GM18498 (cell line): ENCODE measurements at regions not wholly inside any gene's neighbourhood (a gene's known extent, or its start where the extent isn't known, plus 50 kb on each side); places are given as distances from the start of the nearest gene placed in this dataset.
A peak's percentile ranks its signal among the peaks of the same experiment; 100 is the strongest.
"Not testable (repeated sequence)": the region's sequence is repeated elsewhere in the genome, so short reads cannot be mapped to it uniquely, and the experiment has no call there.

Experiments
- ATAC-seq: cut with Tn5 transposase; IDR thresholded peaks from one replicate; pipeline ENCODE4 v1.9.1; 2021; ENCODE audit warnings: mild to moderate bottlenecking, moderate library complexity; ENCODE audit not compliant: unreplicated experiment

- ATAC-seq = no peak
These were observed 137.6 kb upstream of the ESX1 start for GRCh38 chrX:104392350-104392749.

- ATAC-seq = no peak
These were observed 137.2 kb upstream of the ESX1 start for GRCh38 chrX:104391906-104392305.

- no peak for ATAC-seq
These were observed 122.2 kb upstream of the ESX1 start for GRCh38 chrX:104376937-104377336.

GRCh38 chrX:104372547-104372946 is 117.8 kb upstream of the ESX1 start:
- no peak for ATAC-seq

- ATAC-seq = no peak
These were observed 115.4 kb upstream of the ESX1 start for GRCh38 chrX:104370089-104370488.

GRCh38 chrX:104360774-104361173 is 106.0 kb upstream of the ESX1 start:
- not testable (repeated sequence) for ATAC-seq

GRCh38 chrX:104359124-104359523 is 104.4 kb upstream of the ESX1 start:
- ATAC-seq = no peak

- ATAC-seq = no peak
These were observed 96.5 kb upstream of the ESX1 start for GRCh38 chrX:104351173-104351769.

- ATAC-seq = no peak
These were observed 93.1 kb upstream of the ESX1 start for GRCh38 chrX:104347860-104348259.

GRCh38 chrX:104343428-104344129 is 88.8 kb upstream of the ESX1 start:
- peak; percentile 68 for ATAC-seq

GRCh38 chrX:104342065-104342464 is 87.3 kb upstream of the ESX1 start:
- ATAC-seq = no peak

- ATAC-seq = no peak
These were observed 81.0 kb upstream of the ESX1 start for GRCh38 chrX:104335756-104336155.

- ATAC-seq = no peak
These were observed 80.2 kb upstream of the ESX1 start for GRCh38 chrX:104334971-104335370.

GRCh38 chrX:104330966-104331365 is 76.2 kb upstream of the ESX1 start:
- no peak for ATAC-seq

GRCh38 chrX:104329731-104330130 is 75.0 kb upstream of the ESX1 start:
- no peak for ATAC-seq

- ATAC-seq = no peak
These were observed 70.5 kb upstream of the ESX1 start for GRCh38 chrX:104325213-104325585.

GRCh38 chrX:104324461-104325212 is 69.9 kb upstream of the ESX1 start:
- ATAC-seq = no peak

GRCh38 chrX:104319346-104319745 is 64.6 kb upstream of the ESX1 start:
- no peak for ATAC-seq

- no peak for ATAC-seq
These were observed 63.7 kb upstream of the ESX1 start for GRCh38 chrX:104318330-104319009.

- no peak for ATAC-seq
These were observed 62.0 kb upstream of the ESX1 start for GRCh38 chrX:104316739-104317138.

GRCh38 chrX:104315555-104315954 is 60.8 kb upstream of the ESX1 start:
- ATAC-seq = no peak
